ENCODE measurements at regions not wholly inside any gene's neighbourhood (a gene's known extent, or its start where the extent isn't known, plus 50 kb on each side); places are given as distances from the start of the nearest gene placed in this dataset.
"Not testable (repeated sequence)": the region's sequence is repeated elsewhere in the genome, so short reads cannot be mapped to it uniquely, and the experiment has no call there.

- no peak for ATAC-seq (ENCODE audit: low read depth)
- Histone ChIP-seq H3K36me3 (ENCODE audit: low read depth) (no peaks in the 10 kb centered on the region), H3K9me3 (ENCODE audit: severe bottlenecking) (no peaks in the 10 kb centered on the region), H3K27me3 (ENCODE audit: insufficient read depth, poor library complexity, severe bottlenecking) (no peaks in the 10 kb centered on the region), H3K4me1 (ENCODE audit: insufficient read depth, poor library complexity, severe bottlenecking) (no peaks in the 10 kb centered on the region), H3K27ac (ENCODE audit: poor library complexity, severe bottlenecking) (no peak overlapping the region), H3K4me3 (ENCODE audit: severe bottlenecking) (no peak overlapping the region)
- TF ChIP-seq CTCF (IDR thresholded peaks at IDR 0.05; ENCODE audit: poor library complexity, severe bottlenecking) = no peak
- no peak for DNase-seq (ENCODE audit: low spot score)
Measured at GRCh38 chrX:139475432-139475831, 55.1 kb upstream of the F9 start.

- not testable (repeated sequence) for H3K27me3 ChIP-seq (ENCODE audit: insufficient read depth, poor library complexity, severe bottlenecking); H3K4me3 ChIP-seq (ENCODE audit: severe bottlenecking); ATAC-seq (ENCODE audit: low read depth); DNase-seq (ENCODE audit: low spot score); H3K36me3 ChIP-seq (ENCODE audit: low read depth); H3K4me1 ChIP-seq (ENCODE audit: insufficient read depth, poor library complexity, severe bottlenecking); H3K9me3 ChIP-seq (ENCODE audit: severe bottlenecking); H3K27ac ChIP-seq (ENCODE audit: poor library complexity, severe bottlenecking)
Measured at GRCh38 chrX:139461945-139462344, 68.6 kb upstream of the F9 start.

- H3K4me1 ChIP-seq (ENCODE audit: insufficient read depth, poor library complexity, severe bottlenecking) = no peaks in the 10 kb centered on the region
- no peaks in the 10 kb centered on the region for H3K36me3 ChIP-seq (ENCODE audit: low read depth)
- no peak overlapping the region for H3K27ac ChIP-seq (ENCODE audit: poor library complexity, severe bottlenecking)
- DNase-seq (ENCODE audit: low spot score) (no peak), ATAC-seq (ENCODE audit: low read depth) (no peak)
- no peak for TF ChIP-seq CTCF (IDR thresholded peaks at IDR 0.05; ENCODE audit: poor library complexity, severe bottlenecking)
- no peaks in the 10 kb centered on the region for H3K27me3 ChIP-seq (ENCODE audit: insufficient read depth, poor library complexity, severe bottlenecking)
- no peak overlapping the region for H3K4me3 ChIP-seq (ENCODE audit: severe bottlenecking)
- H3K9me3 ChIP-seq (ENCODE audit: severe bottlenecking) = no peaks in the 10 kb centered on the region
Measured at GRCh38 chrX:139454743-139455142, 75.8 kb upstream of the F9 start.

GRCh38 chrX:139448996-139449395 is 81.5 kb upstream of the F9 start:
- H3K9me3 ChIP-seq (ENCODE audit: severe bottlenecking) = no peaks in the 10 kb centered on the region
- no peak overlapping the region for H3K4me3 ChIP-seq (ENCODE audit: severe bottlenecking)
- no peak overlapping the region for H3K27ac ChIP-seq (ENCODE audit: poor library complexity, severe bottlenecking)
- no peaks in the 10 kb centered on the region for H3K36me3 ChIP-seq (ENCODE audit: low read depth)
- DNase-seq (ENCODE audit: low spot score) = no peak
- H3K4me1 ChIP-seq (ENCODE audit: insufficient read depth, poor library complexity, severe bottlenecking) = no peaks in the 10 kb centered on the region
- ATAC-seq (ENCODE audit: low read depth) = peak; percentile 27; the same call in 1 of the 3 replicates
- TF ChIP-seq CTCF (IDR thresholded peaks at IDR 0.05; ENCODE audit: poor library complexity, severe bottlenecking) = no peak
- H3K27me3 ChIP-seq (ENCODE audit: insufficient read depth, poor library complexity, severe bottlenecking) = no peaks in the 10 kb centered on the region

- H3K4me3 ChIP-seq (ENCODE audit: severe bottlenecking) = no peak overlapping the region
- H3K27ac ChIP-seq (ENCODE audit: poor library complexity, severe bottlenecking) = no peak overlapping the region
- DNase-seq (ENCODE audit: low spot score) (no peak), ATAC-seq (ENCODE audit: low read depth) (no peak)
- no peaks in the 10 kb centered on the region for H3K27me3 ChIP-seq (ENCODE audit: insufficient read depth, poor library complexity, severe bottlenecking)
- H3K9me3 ChIP-seq (ENCODE audit: severe bottlenecking) = no peaks in the 10 kb centered on the region
- no peaks in the 10 kb centered on the region for H3K4me1 ChIP-seq (ENCODE audit: insufficient read depth, poor library complexity, severe bottlenecking)
- no peaks in the 10 kb centered on the region for H3K36me3 ChIP-seq (ENCODE audit: low read depth)
- no peak for TF ChIP-seq CTCF (IDR thresholded peaks at IDR 0.05; ENCODE audit: poor library complexity, severe bottlenecking)
Measured at GRCh38 chrX:139446832-139447231, 83.7 kb upstream of the F9 start.

Measured in RWPE2 (cell line).